ENCODE measurements at regions not wholly inside any gene's neighbourhood (a gene's known extent, or its start where the extent isn't known, plus 50 kb on each side); places are given as distances from the start of the nearest gene placed in this dataset.

DNA sequence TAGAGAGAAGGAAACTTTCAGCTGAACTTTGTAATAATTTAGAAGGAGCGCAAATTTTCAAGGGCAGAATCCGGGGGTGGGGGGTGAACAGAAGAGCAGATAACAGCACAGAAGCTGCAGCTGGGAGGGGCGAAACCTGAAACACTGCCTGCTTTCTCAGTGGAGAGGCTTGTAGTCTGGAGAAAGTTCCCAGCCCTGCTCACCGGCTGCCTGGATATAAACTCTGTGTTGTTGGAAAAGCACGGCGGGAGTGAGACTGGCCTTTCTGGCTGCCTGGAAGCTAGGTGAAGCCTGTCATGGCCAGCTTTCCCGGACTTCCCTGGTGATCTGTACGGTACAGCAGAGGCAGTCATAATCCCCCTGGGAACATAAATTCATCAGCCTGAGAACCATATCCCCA lies 1352.1 kb upstream of the DIAPH2 start:
- no peak for TF ChIP-seq TAF1 (IDR thresholded peaks at IDR 0.05; ENCODE audit: borderline replicate concordance, insufficient read depth, low read length)
- TF ChIP-seq, protein P1, sequence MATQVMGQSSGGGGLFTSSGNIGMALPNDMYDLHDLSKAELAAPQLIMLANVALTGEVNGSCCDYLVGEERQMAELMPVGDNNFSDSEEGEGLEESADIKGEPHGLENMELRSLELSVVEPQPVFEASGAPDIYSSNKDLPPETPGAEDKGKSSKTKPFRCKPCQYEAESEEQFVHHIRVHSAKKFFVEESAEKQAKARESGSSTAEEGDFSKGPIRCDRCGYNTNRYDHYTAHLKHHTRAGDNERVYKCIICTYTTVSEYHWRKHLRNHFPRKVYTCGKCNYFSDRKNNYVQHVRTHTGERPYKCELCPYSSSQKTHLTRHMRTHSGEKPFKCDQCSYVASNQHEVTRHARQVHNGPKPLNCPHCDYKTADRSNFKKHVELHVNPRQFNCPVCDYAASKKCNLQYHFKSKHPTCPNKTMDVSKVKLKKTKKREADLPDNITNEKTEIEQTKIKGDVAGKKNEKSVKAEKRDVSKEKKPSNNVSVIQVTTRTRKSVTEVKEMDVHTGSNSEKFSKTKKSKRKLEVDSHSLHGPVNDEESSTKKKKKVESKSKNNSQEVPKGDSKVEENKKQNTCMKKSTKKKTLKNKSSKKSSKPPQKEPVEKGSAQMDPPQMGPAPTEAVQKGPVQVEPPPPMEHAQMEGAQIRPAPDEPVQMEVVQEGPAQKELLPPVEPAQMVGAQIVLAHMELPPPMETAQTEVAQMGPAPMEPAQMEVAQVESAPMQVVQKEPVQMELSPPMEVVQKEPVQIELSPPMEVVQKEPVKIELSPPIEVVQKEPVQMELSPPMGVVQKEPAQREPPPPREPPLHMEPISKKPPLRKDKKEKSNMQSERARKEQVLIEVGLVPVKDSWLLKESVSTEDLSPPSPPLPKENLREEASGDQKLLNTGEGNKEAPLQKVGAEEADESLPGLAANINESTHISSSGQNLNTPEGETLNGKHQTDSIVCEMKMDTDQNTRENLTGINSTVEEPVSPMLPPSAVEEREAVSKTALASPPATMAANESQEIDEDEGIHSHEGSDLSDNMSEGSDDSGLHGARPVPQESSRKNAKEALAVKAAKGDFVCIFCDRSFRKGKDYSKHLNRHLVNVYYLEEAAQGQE (IDR thresholded peaks at IDR 0.05; ENCODE audit: insufficient read depth in 1 of 2, low read depth in 2 of 2, low read length in 2 of 2) = no peak
- TF ChIP-seq SIN3A (IDR thresholded peaks at IDR 0.05; ENCODE audit: borderline replicate concordance, insufficient read depth, low read length) = no peak
- TF ChIP-seq POLR2AphosphoS5 (IDR thresholded peaks at IDR 0.05; ENCODE audit: low read depth, low read length) = no peak
